HCT116 (cell line): ENCODE measurements at regions not wholly inside any gene's neighbourhood (a gene's known extent, or its start where the extent isn't known, plus 50 kb on each side); places are given as distances from the start of the nearest gene placed in this dataset.

Source experiments
- CEBPB ChIP-seq: IDR thresholded peaks from 2 replicates; pipeline ENCODE4 v1.6.1; 2012; ENCODE audit warnings: low read depth
- CTCF ChIP-seq, 3 experiments: fragments of 200-600 bp in 1 of 3; sonication (generic) in 1 of 3; IDR thresholded peaks in 2 of 3; conservative IDR thresholded peaks in 1 of 3; 2 replicates each; pipeline ENCODE4 v1.5.1; 2012 to 2017; ENCODE audit warnings: low read depth in 2 of 3, low read length in 2 of 3, antibody characterized with exemption in 1 of 3, borderline replicate concordance in 1 of 3, control low read depth in 1 of 3, mild to moderate bottlenecking in 1 of 3, mixed read lengths in 1 of 3, mixed run types in 1 of 3, moderate library complexity in 1 of 3; ENCODE audit not compliant: insufficient read depth in 1 of 3
- EGR1 ChIP-seq: IDR thresholded peaks from 2 replicates; pipeline ENCODE4 v1.6.1; 2012; ENCODE audit warnings: low read depth
- EZH2 ChIP-seq: fragments of 200-600 bp; sonication (generic); IDR thresholded peaks from 2 replicates; pipeline ENCODE4 v1.6.1; 2017; ENCODE audit warnings: antibody characterized with exemption, mixed run types
- POLR2A ChIP-seq: IDR thresholded peaks from 2 replicates; pipeline ENCODE4 v1.7.0; 2011; ENCODE audit warnings: borderline replicate concordance; ENCODE audit not compliant: insufficient read depth, insufficient read length; ENCODE audit errors: extremely low read depth
- POLR2AphosphoS5 ChIP-seq: IDR thresholded peaks from 2 replicates; pipeline ENCODE4 v1.6.1; 2011; ENCODE audit warnings: mild to moderate bottlenecking, low read depth, low read length, moderate library complexity
- SIN3A ChIP-seq: IDR thresholded peaks from 2 replicates; pipeline ENCODE4 v1.6.1; 2012; ENCODE audit warnings: low read depth
- SRF ChIP-seq: IDR thresholded peaks from 2 replicates; pipeline ENCODE4 v1.6.1; 2012; ENCODE audit warnings: low read depth
- YY1 ChIP-seq: IDR thresholded peaks from 2 replicates; pipeline ENCODE4 v1.6.1; 2011; ENCODE audit warnings: low read length, low read depth, moderate library complexity, mild to moderate bottlenecking; ENCODE audit not compliant: insufficient replicate concordance; ENCODE audit errors: extremely low read depth
- ZNF274 ChIP-seq: fragments of 200-500 bp; sonication (Bioruptor generic); IDR thresholded peaks from 2 replicates; pipeline ENCODE4 v1.6.1; 2014; ENCODE audit warnings: mild to moderate bottlenecking, low read depth, low read length, inconsistent platforms
- TF ChIP-seq, protein P1 (sequence below): IDR thresholded peaks from 2 replicates; pipeline ENCODE4 v1.6.1; 2012; ENCODE audit warnings: low read depth

DNA sequence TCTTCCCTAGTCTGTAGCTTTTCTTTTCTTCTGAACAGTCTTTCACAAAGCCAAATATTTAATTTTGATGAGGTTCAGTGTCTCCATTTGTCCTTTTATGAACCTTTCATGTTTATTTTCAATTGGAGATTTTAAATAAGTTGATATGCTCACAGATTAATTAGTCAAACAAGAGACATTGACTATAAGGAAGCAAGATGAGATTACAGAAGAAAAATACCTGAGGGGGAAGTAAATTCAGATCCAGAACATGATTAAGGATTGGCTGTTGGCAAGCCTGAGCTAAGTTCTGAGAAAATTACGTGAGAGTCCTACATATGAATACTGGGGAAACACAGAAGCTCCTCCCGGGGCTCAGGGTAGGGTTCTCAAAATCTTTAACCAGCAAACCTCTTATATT is 1039.8 kb upstream of the SEMA6A start:
- TF ChIP-seq EZH2 (no peak), ZNF274 (no peak), POLR2A (no peak), POLR2AphosphoS5 (no peak), CTCF (IDR thresholded peaks at IDR 0.05 in 2 of 3, conservative IDR thresholded peaks at IDR 0.05 in 1 of 3; ENCODE audit: borderline replicate concordance in 1 of 3, insufficient read depth in 1 of 3, low read depth in 2 of 3, low read length in 2 of 3) (no peak), EGR1 (no peak), SRF (no peak), CEBPB (no peak), SIN3A (no peak), YY1 (no peak)
- TF ChIP-seq, protein P1, sequence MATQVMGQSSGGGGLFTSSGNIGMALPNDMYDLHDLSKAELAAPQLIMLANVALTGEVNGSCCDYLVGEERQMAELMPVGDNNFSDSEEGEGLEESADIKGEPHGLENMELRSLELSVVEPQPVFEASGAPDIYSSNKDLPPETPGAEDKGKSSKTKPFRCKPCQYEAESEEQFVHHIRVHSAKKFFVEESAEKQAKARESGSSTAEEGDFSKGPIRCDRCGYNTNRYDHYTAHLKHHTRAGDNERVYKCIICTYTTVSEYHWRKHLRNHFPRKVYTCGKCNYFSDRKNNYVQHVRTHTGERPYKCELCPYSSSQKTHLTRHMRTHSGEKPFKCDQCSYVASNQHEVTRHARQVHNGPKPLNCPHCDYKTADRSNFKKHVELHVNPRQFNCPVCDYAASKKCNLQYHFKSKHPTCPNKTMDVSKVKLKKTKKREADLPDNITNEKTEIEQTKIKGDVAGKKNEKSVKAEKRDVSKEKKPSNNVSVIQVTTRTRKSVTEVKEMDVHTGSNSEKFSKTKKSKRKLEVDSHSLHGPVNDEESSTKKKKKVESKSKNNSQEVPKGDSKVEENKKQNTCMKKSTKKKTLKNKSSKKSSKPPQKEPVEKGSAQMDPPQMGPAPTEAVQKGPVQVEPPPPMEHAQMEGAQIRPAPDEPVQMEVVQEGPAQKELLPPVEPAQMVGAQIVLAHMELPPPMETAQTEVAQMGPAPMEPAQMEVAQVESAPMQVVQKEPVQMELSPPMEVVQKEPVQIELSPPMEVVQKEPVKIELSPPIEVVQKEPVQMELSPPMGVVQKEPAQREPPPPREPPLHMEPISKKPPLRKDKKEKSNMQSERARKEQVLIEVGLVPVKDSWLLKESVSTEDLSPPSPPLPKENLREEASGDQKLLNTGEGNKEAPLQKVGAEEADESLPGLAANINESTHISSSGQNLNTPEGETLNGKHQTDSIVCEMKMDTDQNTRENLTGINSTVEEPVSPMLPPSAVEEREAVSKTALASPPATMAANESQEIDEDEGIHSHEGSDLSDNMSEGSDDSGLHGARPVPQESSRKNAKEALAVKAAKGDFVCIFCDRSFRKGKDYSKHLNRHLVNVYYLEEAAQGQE = no peak
